ENCODE measurements at regions not wholly inside any gene's neighbourhood (a gene's known extent, or its start where the extent isn't known, plus 50 kb on each side); places are given as distances from the start of the nearest gene placed in this dataset.

DNA sequence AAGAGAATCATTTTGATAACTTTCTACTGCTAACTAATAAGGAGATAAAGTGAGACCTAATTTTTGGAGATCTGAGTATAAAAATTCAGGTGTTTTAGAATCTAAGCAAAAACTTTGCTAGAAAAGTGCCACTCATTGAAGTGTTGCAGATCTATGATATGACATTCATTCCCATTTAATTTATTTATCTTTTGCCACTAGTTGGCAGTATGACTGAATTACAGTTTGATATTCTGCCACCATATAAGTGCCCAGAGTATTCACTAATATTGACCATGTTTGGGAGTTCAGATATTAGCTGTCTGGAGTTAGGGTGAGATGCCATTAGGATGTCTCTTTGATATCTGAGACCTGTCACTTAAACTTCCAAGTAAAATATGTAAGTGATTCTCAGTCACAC is 251.3 kb upstream of the GBE1 start:
- TF ChIP-seq EGR1 (IDR thresholded peaks at IDR 0.05), result no peak
- TF ChIP-seq TAF1 (IDR thresholded peaks at IDR 0.05; ENCODE audit: low read depth), result no peak
- no peak for TF ChIP-seq CEBPB (IDR thresholded peaks at IDR 0.05)
- TF ChIP-seq, protein P1, sequence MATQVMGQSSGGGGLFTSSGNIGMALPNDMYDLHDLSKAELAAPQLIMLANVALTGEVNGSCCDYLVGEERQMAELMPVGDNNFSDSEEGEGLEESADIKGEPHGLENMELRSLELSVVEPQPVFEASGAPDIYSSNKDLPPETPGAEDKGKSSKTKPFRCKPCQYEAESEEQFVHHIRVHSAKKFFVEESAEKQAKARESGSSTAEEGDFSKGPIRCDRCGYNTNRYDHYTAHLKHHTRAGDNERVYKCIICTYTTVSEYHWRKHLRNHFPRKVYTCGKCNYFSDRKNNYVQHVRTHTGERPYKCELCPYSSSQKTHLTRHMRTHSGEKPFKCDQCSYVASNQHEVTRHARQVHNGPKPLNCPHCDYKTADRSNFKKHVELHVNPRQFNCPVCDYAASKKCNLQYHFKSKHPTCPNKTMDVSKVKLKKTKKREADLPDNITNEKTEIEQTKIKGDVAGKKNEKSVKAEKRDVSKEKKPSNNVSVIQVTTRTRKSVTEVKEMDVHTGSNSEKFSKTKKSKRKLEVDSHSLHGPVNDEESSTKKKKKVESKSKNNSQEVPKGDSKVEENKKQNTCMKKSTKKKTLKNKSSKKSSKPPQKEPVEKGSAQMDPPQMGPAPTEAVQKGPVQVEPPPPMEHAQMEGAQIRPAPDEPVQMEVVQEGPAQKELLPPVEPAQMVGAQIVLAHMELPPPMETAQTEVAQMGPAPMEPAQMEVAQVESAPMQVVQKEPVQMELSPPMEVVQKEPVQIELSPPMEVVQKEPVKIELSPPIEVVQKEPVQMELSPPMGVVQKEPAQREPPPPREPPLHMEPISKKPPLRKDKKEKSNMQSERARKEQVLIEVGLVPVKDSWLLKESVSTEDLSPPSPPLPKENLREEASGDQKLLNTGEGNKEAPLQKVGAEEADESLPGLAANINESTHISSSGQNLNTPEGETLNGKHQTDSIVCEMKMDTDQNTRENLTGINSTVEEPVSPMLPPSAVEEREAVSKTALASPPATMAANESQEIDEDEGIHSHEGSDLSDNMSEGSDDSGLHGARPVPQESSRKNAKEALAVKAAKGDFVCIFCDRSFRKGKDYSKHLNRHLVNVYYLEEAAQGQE (IDR thresholded peaks at IDR 0.05; ENCODE audit: low read depth), result no peak
- no peak for TF ChIP-seq EP300 (IDR thresholded peaks at IDR 0.05; ENCODE audit: borderline replicate concordance)
- no peak for TF ChIP-seq TCF12 (IDR thresholded peaks at IDR 0.05; ENCODE audit: low read depth)
- peak; percentile 37 for TF ChIP-seq RAD21 (IDR thresholded peaks at IDR 0.05; ENCODE audit: low read depth)
- TF ChIP-seq, protein P2, sequence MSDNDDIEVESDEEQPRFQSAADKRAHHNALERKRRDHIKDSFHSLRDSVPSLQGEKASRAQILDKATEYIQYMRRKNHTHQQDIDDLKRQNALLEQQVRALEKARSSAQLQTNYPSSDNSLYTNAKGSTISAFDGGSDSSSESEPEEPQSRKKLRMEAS (IDR thresholded peaks at IDR 0.05), result no peak
- TF ChIP-seq ZBTB7A (IDR thresholded peaks at IDR 0.05; ENCODE audit: low read depth), result no peak
- no peak for TF ChIP-seq CREB1 (IDR thresholded peaks at IDR 0.05; ENCODE audit: low read depth)
- TF ChIP-seq FOXM1 (IDR thresholded peaks at IDR 0.05; ENCODE audit: borderline replicate concordance, low read depth), result no peak
- no peak for TF ChIP-seq YY1 (IDR thresholded peaks at IDR 0.05; ENCODE audit: low read depth)
